Karpas-422 (cell line): ENCODE measurements at regions not wholly inside any gene's neighbourhood (a gene's known extent, or its start where the extent isn't known, plus 50 kb on each side); places are given as distances from the start of the nearest gene placed in this dataset.

Experiments
- DNase-seq: peaks from one replicate; pipeline ENCODE4 v3.0.0-alpha.2; 2015
- H2AFZ ChIP-seq: fragments of 200-600 bp; sonication (generic); 2 replicates; pipeline ENCODE4 v1.6.1; 2014; ENCODE audit warnings: antibody characterized with exemption, low read length, mixed read lengths
- H3K27ac ChIP-seq: fragments of 200-600 bp; sonication (generic); 2 replicates; pipeline ENCODE4 v1.5.1; 2014; ENCODE audit warnings: mild to moderate bottlenecking, low read length, moderate library complexity
- H3K27me3 ChIP-seq: fragments of 200-600 bp; sonication (generic); 2 replicates; pipeline ENCODE4 v1.6.1; 2014; ENCODE audit warnings: low read length, mixed read lengths
- H3K36me3 ChIP-seq: fragments of 200-600 bp; sonication (generic); 2 replicates; pipeline ENCODE4 v1.6.1; 2014; ENCODE audit warnings: low read length, mixed read lengths; ENCODE audit not compliant: insufficient read depth
- H3K4me1 ChIP-seq: fragments of 200-600 bp; sonication (generic); 2 replicates; pipeline ENCODE4 v1.6.1; 2014; ENCODE audit warnings: mild to moderate bottlenecking, low read length, mixed read lengths
- H3K4me2 ChIP-seq: fragments of 200-600 bp; sonication (generic); 2 replicates; pipeline ENCODE4 v1.6.1; 2014; ENCODE audit warnings: low read length, low read depth, mild to moderate bottlenecking; ENCODE audit not compliant: poor library complexity, severe bottlenecking
- H3K4me3 ChIP-seq: fragments of 200-600 bp; sonication (generic); 2 replicates; pipeline ENCODE4 v1.5.1; 2014; ENCODE audit warnings: mild to moderate bottlenecking, antibody characterized with exemption, low read length, mixed read lengths
- H3K79me2 ChIP-seq: fragments of 200-600 bp; sonication (generic); 2 replicates; pipeline ENCODE4 v1.6.1; 2014; ENCODE audit warnings: mild to moderate bottlenecking, low read length, mixed read lengths
- H3K9ac ChIP-seq: fragments of 200-600 bp; sonication (generic); 2 replicates; pipeline ENCODE4 v1.6.0; 2014; ENCODE audit warnings: low read length
- H3K9me2 ChIP-seq: fragments of 200-600 bp; sonication (generic), shearing (Covaris generic); replicated peaks from 2 replicates; pipeline ENCODE4 v1.6.0; 2014; ENCODE audit warnings: mild to moderate bottlenecking, low read length, moderate library complexity; ENCODE audit not compliant: insufficient read depth
- H3K9me3 ChIP-seq: fragments of 300-700, 200-600 bp; sonication (generic); 2 replicates; pipeline ENCODE4 v1.6.1; 2014; ENCODE audit warnings: low read length, mixed read lengths
- H4K20me1 ChIP-seq: fragments of 200-600 bp; sonication (generic); 2 replicates; pipeline ENCODE4 v1.6.1; 2014; ENCODE audit warnings: mild to moderate bottlenecking, antibody characterized with exemption, low read length, low read depth; ENCODE audit not compliant: insufficient read depth

- H3K27me3 ChIP-seq: no peaks in the 10 kb centered on the region
- no peaks in the 10 kb centered on the region for H4K20me1 ChIP-seq
- H3K79me2 ChIP-seq: no peaks in the 10 kb centered on the region
- no peaks in the 10 kb centered on the region for H3K9me2 ChIP-seq
- no peak overlapping the region for H3K4me2 ChIP-seq
- no peak overlapping the region for H2AFZ ChIP-seq
- no peak for DNase-seq
- H3K9ac ChIP-seq: no peak overlapping the region
- peaks cover 34% of the 10 kb centered on the region for H3K9me3 ChIP-seq
- H3K36me3 ChIP-seq: no peaks in the 10 kb centered on the region
- no peak overlapping the region for H3K4me3 ChIP-seq
- H3K27ac ChIP-seq: no peak overlapping the region
- H3K4me1 ChIP-seq: no peaks in the 10 kb centered on the region
These were observed 75.3 kb downstream of the NAP1L3 start for GRCh38 chrX:93598076-93598475.

GRCh38 chrX:93594780-93595179 is 78.6 kb downstream of the NAP1L3 start:
- H3K4me3 ChIP-seq: no peak overlapping the region

GRCh38 chrX:93593966-93594365 is 79.4 kb downstream of the NAP1L3 start:
- no peaks in the 10 kb centered on the region for H3K27me3 ChIP-seq
- H3K4me3 ChIP-seq: no peak overlapping the region
- H3K79me2 ChIP-seq: no peaks in the 10 kb centered on the region
- no peak overlapping the region for H2AFZ ChIP-seq
- H3K4me2 ChIP-seq: no peak overlapping the region
- no peak for DNase-seq
- no peaks in the 10 kb centered on the region for H3K9me2 ChIP-seq
- H3K9ac ChIP-seq: no peak overlapping the region
- H4K20me1 ChIP-seq: no peaks in the 10 kb centered on the region
- H3K4me1 ChIP-seq: no peaks in the 10 kb centered on the region
- no peaks in the 10 kb centered on the region for H3K36me3 ChIP-seq
- peaks cover 31% of the 10 kb centered on the region for H3K9me3 ChIP-seq
- H3K27ac ChIP-seq: no peak overlapping the region

More at GRCh38 chrX:93594780-93595179, 78.6 kb downstream of the NAP1L3 start:
- Histone ChIP-seq H3K4me1 (no peaks in the 10 kb centered on the region), H3K79me2 (no peaks in the 10 kb centered on the region), H2AFZ (no peak overlapping the region), H3K36me3 (no peaks in the 10 kb centered on the region), H3K9me3 (peaks cover 31% of the 10 kb centered on the region), H3K9ac (no peak overlapping the region), H3K27me3 (no peaks in the 10 kb centered on the region), H3K4me2 (no peak overlapping the region), H3K9me2 (no peaks in the 10 kb centered on the region), H4K20me1 (no peaks in the 10 kb centered on the region), H3K27ac (no peak overlapping the region)
- DNase-seq: no peak

- H2AFZ ChIP-seq: no peak overlapping the region
- H3K9me3 ChIP-seq: peaks cover 30% of the 10 kb centered on the region
- H3K27me3 ChIP-seq: no peaks in the 10 kb centered on the region
- H3K27ac ChIP-seq: no peak overlapping the region
- no peaks in the 10 kb centered on the region for H3K9me2 ChIP-seq
- no peaks in the 10 kb centered on the region for H3K79me2 ChIP-seq
- no peaks in the 10 kb centered on the region for H3K36me3 ChIP-seq
- H3K4me3 ChIP-seq: no peak overlapping the region
- no peak for DNase-seq
- H3K9ac ChIP-seq: no peak overlapping the region
- no peaks in the 10 kb centered on the region for H4K20me1 ChIP-seq
- no peaks in the 10 kb centered on the region for H3K4me1 ChIP-seq
- H3K4me2 ChIP-seq: no peak overlapping the region
These were observed 82.0 kb downstream of the NAP1L3 start for GRCh38 chrX:93591398-93591797.

- no peaks in the 10 kb centered on the region for H3K79me2 ChIP-seq
These were observed 87.7 kb downstream of the NAP1L3 start for GRCh38 chrX:93585661-93586060.

GRCh38 chrX:93580634-93581033 is 92.7 kb downstream of the NAP1L3 start:
- Histone ChIP-seq H3K9me2 (no peaks in the 10 kb centered on the region), H3K4me2 (no peak overlapping the region)

More at GRCh38 chrX:93585661-93586060, 87.7 kb downstream of the NAP1L3 start:
- Histone ChIP-seq H3K9ac (no peak overlapping the region), H3K4me1 (no peaks in the 10 kb centered on the region), H3K27ac (no peak overlapping the region), H3K36me3 (no peaks in the 10 kb centered on the region), H3K9me2 (no peaks in the 10 kb centered on the region), H4K20me1 (no peaks in the 10 kb centered on the region), H3K27me3 (no peaks in the 10 kb centered on the region), H3K4me2 (no peak overlapping the region), H3K9me3 (peaks cover 22% of the 10 kb centered on the region), H2AFZ (no peak overlapping the region), H3K4me3 (no peak overlapping the region)
- DNase-seq: no peak

GRCh38 chrX:93538575-93538974 is 134.8 kb downstream of the NAP1L3 start:
- Histone ChIP-seq H3K4me1 (no peaks in the 10 kb centered on the region), H2AFZ (no peak overlapping the region), H3K4me3 (no peak overlapping the region), H4K20me1 (no peaks in the 10 kb centered on the region), H3K9ac (no peak overlapping the region), H3K9me2 (no peaks in the 10 kb centered on the region), H3K36me3 (no peaks in the 10 kb centered on the region), H3K4me2 (no peak overlapping the region), H3K79me2 (no peaks in the 10 kb centered on the region), H3K9me3 (no peaks in the 10 kb centered on the region), H3K27me3 (no peaks in the 10 kb centered on the region), H3K27ac (no peak overlapping the region)
- DNase-seq: peak; percentile 52

More at GRCh38 chrX:93580634-93581033, 92.7 kb downstream of the NAP1L3 start:
- Histone ChIP-seq H3K4me1 (no peaks in the 10 kb centered on the region), H2AFZ (no peak overlapping the region), H3K9ac (no peak overlapping the region), H3K4me3 (no peak overlapping the region), H4K20me1 (no peaks in the 10 kb centered on the region), H3K36me3 (no peaks in the 10 kb centered on the region), H3K27ac (no peak overlapping the region), H3K27me3 (no peaks in the 10 kb centered on the region), H3K9me3 (peaks cover 25% of the 10 kb centered on the region), H3K79me2 (no peaks in the 10 kb centered on the region)
- DNase-seq: no peak

- Histone ChIP-seq H3K4me1 (no peaks in the 10 kb centered on the region), H3K36me3 (no peaks in the 10 kb centered on the region), H3K9ac (no peak overlapping the region), H3K27me3 (no peaks in the 10 kb centered on the region), H3K79me2 (no peaks in the 10 kb centered on the region), H3K27ac (no peak overlapping the region), H3K9me2 (no peaks in the 10 kb centered on the region), H2AFZ (no peak overlapping the region), H3K4me3 (no peak overlapping the region), H3K4me2 (no peak overlapping the region), H4K20me1 (no peaks in the 10 kb centered on the region), H3K9me3 (peaks cover 30% of the 10 kb centered on the region)
- DNase-seq: no peak
These were observed 144.5 kb downstream of the NAP1L3 start for GRCh38 chrX:93528917-93529316.
